Posterior vena cava (tissue), 2 donors: ENCODE measurements at regions not wholly inside any gene's neighbourhood (a gene's known extent, or its start where the extent isn't known, plus 50 kb on each side); places are given as distances from the start of the nearest gene placed in this dataset.

ENCODE experiments used
- DNase-seq: peaks from one replicate; pipeline ENCODE4 v3.0.0-alpha.2; 2020; ENCODE audit warnings: low spot score
- intact Hi-C, 2 donors: fragments of 100-400 bp; cut with DNase I; formaldehyde crosslinking; loops; one replicate each; pipeline versions ENCODE4 v1.14.1 to v1.14.2; 2022 to 2023
- donor health status: DM: yes; HTN: yes; CAD: no.
- donor health status: DM: yes; HTN: yes; CAD: no.

GRCh38 chr9:108631496-108632285 lies 224.1 kb downstream of the ACTL7B start:
- intact Hi-C loops: no loop called here
- no peak for DNase-seq

GRCh38 chr9:108628316-108628715 lies 227.5 kb downstream of the ACTL7B start:
- no peak for DNase-seq
- intact Hi-C loops: no loop called here

- intact Hi-C loops: no loop called here
- DNase-seq: no peak
Measured at GRCh38 chr9:108626743-108627142, 229.0 kb downstream of the ACTL7B start.

- DNase-seq: no peak
- intact Hi-C loops: no loop called here
Measured at GRCh38 chr9:108621991-108622855, 233.6 kb downstream of the ACTL7B start.

- intact Hi-C loops: no loop called here
- DNase-seq: no peak
Measured at GRCh38 chr9:108620767-108621166, 235.0 kb downstream of the ACTL7B start.

GRCh38 chr9:108618906-108619550 lies 236.8 kb downstream of the ACTL7B start:
- intact Hi-C loops: no loop called here

GRCh38 chr9:108617676-108618075 lies 238.1 kb downstream of the ACTL7B start:
- no peak for DNase-seq
- intact Hi-C loops: no loop called here

More at GRCh38 chr9:108618906-108619550, 236.8 kb downstream of the ACTL7B start:
- DNase-seq: no peak

GRCh38 chr9:108615152-108615551 lies 240.6 kb downstream of the ACTL7B start:
- DNase-seq: no peak
- intact Hi-C loops: no loop called here

- intact Hi-C loops: no loop called here
- no peak for DNase-seq
Measured at GRCh38 chr9:108612513-108612912, 243.3 kb downstream of the ACTL7B start.

- intact Hi-C loops: no loop called here
- DNase-seq: no peak
Measured at GRCh38 chr9:108609897-108610253, 245.9 kb downstream of the ACTL7B start.

- intact Hi-C loops: no loop called here
- no peak for DNase-seq
Measured at GRCh38 chr9:108609227-108609896, 246.4 kb downstream of the ACTL7B start.

GRCh38 chr9:108607607-108608006 lies 248.2 kb downstream of the ACTL7B start:
- intact Hi-C loops: no loop called here
- no peak for DNase-seq

- intact Hi-C loops: no loop called here
- DNase-seq: no peak
Measured at GRCh38 chr9:108606401-108606800, 249.4 kb downstream of the ACTL7B start.

- intact Hi-C loops: no loop called here
- DNase-seq: no peak
Measured at GRCh38 chr9:108603141-108603540, 252.6 kb downstream of the ACTL7B start.

GRCh38 chr9:108600896-108601295 lies 254.9 kb downstream of the ACTL7B start:
- no peak for DNase-seq
- intact Hi-C loops: loop anchor here in 1 of 2 donors (2.0 kb wide), 1 partner anchor 72 kb away; no protein-coding TSS in a partner anchor

- intact Hi-C loops: no loop called here
- no peak for DNase-seq
Measured at GRCh38 chr9:108599571-108599970, 256.2 kb downstream of the ACTL7B start.

- DNase-seq: no peak
- intact Hi-C loops: no loop called here
Measured at GRCh38 chr9:108591121-108591520, 264.7 kb downstream of the ACTL7B start.

GRCh38 chr9:108588246-108588645 lies 267.5 kb downstream of the ACTL7B start:
- intact Hi-C loops: no loop called here
- DNase-seq: no peak

- intact Hi-C loops: no loop called here
- DNase-seq: no peak
Measured at GRCh38 chr9:108586471-108587139, 269.2 kb downstream of the ACTL7B start.
